HG03135 (cell line): ENCODE measurements at regions not wholly inside any gene's neighbourhood (a gene's known extent, or its start where the extent isn't known, plus 50 kb on each side); places are given as distances from the start of the nearest gene placed in this dataset.

Experiments
- ATAC-seq: cut with Tn5 transposase; IDR thresholded peaks from one replicate; pipeline ENCODE4 v1.9.1; 2021; ENCODE audit warnings: mild to moderate bottlenecking, moderate library complexity; ENCODE audit not compliant: unreplicated experiment

DNA sequence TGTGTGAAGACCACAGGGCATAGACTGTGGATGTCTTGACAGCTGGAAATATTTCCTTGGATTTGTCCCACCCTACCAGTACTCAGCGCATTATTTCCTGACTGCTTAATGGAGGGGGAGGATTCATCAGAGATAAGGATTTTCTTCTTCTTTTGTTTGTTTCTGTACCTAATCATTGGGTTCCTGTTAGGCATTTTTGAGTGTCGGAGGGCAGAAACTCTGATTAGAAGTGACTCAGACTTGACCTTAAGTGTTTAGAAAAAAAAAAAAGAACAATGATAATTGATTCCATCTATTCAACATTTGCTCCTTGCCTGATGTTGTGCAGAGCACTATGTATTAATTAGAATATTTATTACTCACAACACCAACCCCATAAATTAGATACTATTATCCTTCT, 78.5 kb upstream of the SYNPR start:
- no peak for ATAC-seq

- no peak for ATAC-seq
Measured at GRCh38 chr3:63202529-63202928, 75.6 kb upstream of the SYNPR start.

DNA sequence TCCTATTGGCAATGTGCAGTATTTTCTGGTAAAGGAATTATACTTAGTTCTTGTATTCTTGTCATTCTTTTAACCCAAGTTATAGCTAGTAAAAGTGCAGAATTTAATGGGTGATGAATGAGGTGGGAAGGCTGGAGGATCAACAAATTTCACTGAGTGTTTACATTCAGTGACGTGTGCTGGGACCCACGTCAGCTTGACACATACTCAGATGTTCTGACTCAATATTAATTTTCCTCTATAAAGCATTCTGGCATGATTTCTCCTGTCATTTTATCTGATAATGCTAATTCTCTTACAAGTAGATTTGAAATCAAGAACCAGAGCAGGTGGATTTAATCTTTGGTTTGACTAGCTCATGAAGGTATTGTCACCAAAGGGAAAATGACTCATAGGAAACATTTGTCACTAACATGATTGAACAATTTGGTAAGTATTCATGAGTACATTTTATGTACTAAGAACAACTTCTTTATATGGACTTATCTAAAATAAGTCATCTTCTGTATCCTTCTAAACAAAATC, 71.0 kb upstream of the SYNPR start:
- ATAC-seq, result no peak

DNA sequence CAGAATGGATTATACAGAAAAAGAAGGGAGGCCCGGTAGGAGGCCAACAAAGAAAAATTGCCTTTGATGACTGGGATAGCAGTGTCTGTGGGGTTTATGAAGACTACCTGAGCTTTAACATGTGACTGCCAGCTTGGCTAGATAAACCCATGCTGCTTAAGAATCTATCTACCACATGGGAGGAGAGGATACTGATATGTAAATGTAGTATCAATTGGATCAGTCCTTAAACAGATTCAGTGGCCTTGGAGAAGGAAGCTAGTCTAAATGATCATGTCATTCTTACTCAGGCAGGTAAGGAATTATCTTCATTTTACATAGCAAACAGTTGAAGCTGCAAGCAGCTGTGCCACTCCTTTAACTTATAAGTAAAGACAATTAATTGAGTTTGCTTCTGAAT, 50.0 kb upstream of the SYNPR start:
- no peak for ATAC-seq
